ENCODE measurements at regions not wholly inside any gene's neighbourhood (a gene's known extent, or its start where the extent isn't known, plus 50 kb on each side); places are given as distances from the start of the nearest gene placed in this dataset.

GRCh38 chr2:59206361-59206760, 965.2 kb upstream of the FANCL start:
- Histone ChIP-seq H3K27ac (ENCODE audit: low read length) (no peak overlapping the region), H2AFZ (ENCODE audit: low read depth, low read length) (no peak overlapping the region), H3K9ac (ENCODE audit: low read length) (no peak overlapping the region), H3K4me2 (ENCODE audit: low read length) (no peak overlapping the region), H3K79me2 (replicated peaks; ENCODE audit: insufficient read depth, low read length) (no peaks in the 10 kb centered on the region), H3K9me3 (ENCODE audit: low read length) (no peaks in the 10 kb centered on the region), H3K9me2 (ENCODE audit: insufficient read depth, low read length) (no peaks in the 10 kb centered on the region), H3F3A (ENCODE audit: insufficient read depth, low read length, poor library complexity, severe bottlenecking) (no peaks in the 10 kb centered on the region), H3K36me3 (ENCODE audit: insufficient read depth, low read length) (no peaks in the 10 kb centered on the region), H3K4me3 (ENCODE audit: low read length) (no peak overlapping the region), H3K27me3 (ENCODE audit: insufficient read depth, low read depth, low read length) (no peaks in the 10 kb centered on the region), H4K20me1 (ENCODE audit: insufficient read depth) (no peaks in the 10 kb centered on the region)
- TF ChIP-seq EZH2 (IDR thresholded peaks at IDR 0.05; ENCODE audit: borderline replicate concordance, insufficient read depth, low read length, poor library complexity, severe bottlenecking), result no peak
- TF ChIP-seq SMC3 (conservative IDR thresholded peaks at IDR 0.05; ENCODE audit: poor library complexity), result no peak
- TF ChIP-seq EP300 (conservative IDR thresholded peaks at IDR 0.05; ENCODE audit: poor library complexity, severe bottlenecking), result no peak
- TF ChIP-seq, protein P1, sequence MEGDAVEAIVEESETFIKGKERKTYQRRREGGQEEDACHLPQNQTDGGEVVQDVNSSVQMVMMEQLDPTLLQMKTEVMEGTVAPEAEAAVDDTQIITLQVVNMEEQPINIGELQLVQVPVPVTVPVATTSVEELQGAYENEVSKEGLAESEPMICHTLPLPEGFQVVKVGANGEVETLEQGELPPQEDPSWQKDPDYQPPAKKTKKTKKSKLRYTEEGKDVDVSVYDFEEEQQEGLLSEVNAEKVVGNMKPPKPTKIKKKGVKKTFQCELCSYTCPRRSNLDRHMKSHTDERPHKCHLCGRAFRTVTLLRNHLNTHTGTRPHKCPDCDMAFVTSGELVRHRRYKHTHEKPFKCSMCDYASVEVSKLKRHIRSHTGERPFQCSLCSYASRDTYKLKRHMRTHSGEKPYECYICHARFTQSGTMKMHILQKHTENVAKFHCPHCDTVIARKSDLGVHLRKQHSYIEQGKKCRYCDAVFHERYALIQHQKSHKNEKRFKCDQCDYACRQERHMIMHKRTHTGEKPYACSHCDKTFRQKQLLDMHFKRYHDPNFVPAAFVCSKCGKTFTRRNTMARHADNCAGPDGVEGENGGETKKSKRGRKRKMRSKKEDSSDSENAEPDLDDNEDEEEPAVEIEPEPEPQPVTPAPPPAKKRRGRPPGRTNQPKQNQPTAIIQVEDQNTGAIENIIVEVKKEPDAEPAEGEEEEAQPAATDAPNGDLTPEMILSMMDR (IDR thresholded peaks at IDR 0.05; ENCODE audit: poor library complexity, severe bottlenecking), result no peak
- TF ChIP-seq REST (IDR thresholded peaks at IDR 0.05; ENCODE audit: borderline replicate concordance), result no peak
- no peak for TF ChIP-seq MXI1 (conservative IDR thresholded peaks at IDR 0.05; ENCODE audit: poor library complexity, severe bottlenecking)
- TF ChIP-seq POLR2AphosphoS5 (IDR thresholded peaks at IDR 0.05), result no peak
- no peak for TF ChIP-seq TAF1 (IDR thresholded peaks at IDR 0.05; ENCODE audit: low read depth)
- TF ChIP-seq RAD21 (conservative IDR thresholded peaks at IDR 0.05), result no peak

GRCh38 chr2:59204040-59204439, 962.9 kb upstream of the FANCL start:
- Histone ChIP-seq H2AFZ (ENCODE audit: low read depth, low read length) (no peak overlapping the region), H3K79me2 (replicated peaks; ENCODE audit: insufficient read depth, low read length) (no peaks in the 10 kb centered on the region), H3K4me3 (ENCODE audit: low read length) (no peak overlapping the region), H3K9me3 (ENCODE audit: low read length) (no peaks in the 10 kb centered on the region), H3K27me3 (ENCODE audit: insufficient read depth, low read depth, low read length) (no peaks in the 10 kb centered on the region), H3K9ac (ENCODE audit: low read length) (no peak overlapping the region), H3K9me2 (ENCODE audit: insufficient read depth, low read length) (no peaks in the 10 kb centered on the region), H4K20me1 (ENCODE audit: insufficient read depth) (no peaks in the 10 kb centered on the region), H3K27ac (ENCODE audit: low read length) (no peak overlapping the region), H3K4me2 (ENCODE audit: low read length) (no peak overlapping the region), H3F3A (ENCODE audit: insufficient read depth, low read length, poor library complexity, severe bottlenecking) (no peaks in the 10 kb centered on the region), H3K36me3 (ENCODE audit: insufficient read depth, low read length) (no peaks in the 10 kb centered on the region)
- TF ChIP-seq REST (IDR thresholded peaks at IDR 0.05; ENCODE audit: borderline replicate concordance) (no peak), EZH2 (IDR thresholded peaks at IDR 0.05; ENCODE audit: borderline replicate concordance, insufficient read depth, low read length, poor library complexity, severe bottlenecking) (no peak)
